Liver (tissue), 8 donors: ENCODE measurements at regions not wholly inside any gene's neighbourhood (a gene's known extent, or its start where the extent isn't known, plus 50 kb on each side); places are given as distances from the start of the nearest gene placed in this dataset.
"Not testable (repeated sequence)": the region's sequence is repeated elsewhere in the genome, so short reads cannot be mapped to it uniquely, and the experiment has no call there.

Source experiments
- DNase-seq: peaks from one replicate; pipeline ENCODE4 v3.0.0-alpha.2; 2017; ENCODE audit warnings: low spot score
- H3K27ac ChIP-seq, 2 donors: one replicate each; pipeline ENCODE4 v1.7.0; 2013; ENCODE audit warnings: inconsistent platforms in 2 of 2, low read length in 2 of 2, control low read depth in 1 of 2, low read depth in 1 of 2, mild to moderate bottlenecking in 1 of 2
- H3K27me3 ChIP-seq, 4 donors: one replicate each; pipeline versions ENCODE4 v1.6.1 to v1.7.0; 2013; ENCODE audit warnings: low read length in 3 of 4, inconsistent platforms in 1 of 4, mild to moderate bottlenecking in 1 of 4, moderate library complexity in 1 of 4; ENCODE audit not compliant: control insufficient read depth in 4 of 4, insufficient read depth in 4 of 4
- H3K36me3 ChIP-seq, 4 donors: one replicate each; pipeline versions ENCODE4 v1.6.1 to v1.7.0; 2013; ENCODE audit warnings: low read length in 3 of 4, mild to moderate bottlenecking in 3 of 4, low read depth in 1 of 4, moderate library complexity in 1 of 4; ENCODE audit not compliant: control insufficient read depth in 4 of 4, insufficient read depth in 3 of 4
- H3K4me1 ChIP-seq, 4 donors: one replicate each; pipeline versions ENCODE4 v1.6.1 to v1.7.0; 2013; ENCODE audit warnings: low read length in 3 of 4, mild to moderate bottlenecking in 3 of 4, moderate library complexity in 1 of 4; ENCODE audit not compliant: control insufficient read depth in 4 of 4, insufficient read depth in 4 of 4
- H3K4me3 ChIP-seq, 3 donors: one replicate each; pipeline versions ENCODE4 v1.6.1 to v1.7.0; 2013; ENCODE audit warnings: low read length in 3 of 3, control low read depth in 1 of 3, low read depth in 1 of 3, mild to moderate bottlenecking in 1 of 3
- H3K9ac ChIP-seq, 2 donors: one replicate each; pipeline ENCODE4 v1.7.0; 2013; ENCODE audit warnings: low read length in 2 of 2, mild to moderate bottlenecking in 2 of 2, moderate library complexity in 2 of 2, control low read depth in 1 of 2, low read depth in 1 of 2
- H3K9me3 ChIP-seq, 4 donors: one replicate each; pipeline versions ENCODE4 v1.6.1 to v1.7.0; 2013; ENCODE audit warnings: low read length in 3 of 4; ENCODE audit not compliant: control insufficient read depth in 4 of 4
- CTCF ChIP-seq: fragments of 150-350 bp; IDR thresholded peaks from 2 replicates; pipeline ENCODE4 v1.5.1; 2017; ENCODE audit warnings: improper control_type of control experiment, low read depth, low read length; ENCODE audit not compliant: missing input control
- EGR1 ChIP-seq, 2 donors: IDR thresholded peaks; 2 replicates each; pipeline ENCODE4 v1.6.1; 2016 to 2018; ENCODE audit warnings: antibody characterized with exemption in 2 of 2, low read depth in 2 of 2
- HNF4G ChIP-seq: IDR thresholded peaks from 2 replicates; pipeline ENCODE4 v1.6.1; 2016; ENCODE audit warnings: antibody characterized with exemption
- NR2F2 ChIP-seq: IDR thresholded peaks from 2 replicates; pipeline ENCODE4 v1.6.1; 2016; ENCODE audit warnings: antibody characterized with exemption
- RAD21 ChIP-seq, 2 donors: IDR thresholded peaks; 2 replicates each; pipeline ENCODE4 v1.6.1; 2016; ENCODE audit warnings: antibody characterized with exemption in 2 of 2, mild to moderate bottlenecking in 2 of 2
- REST ChIP-seq: IDR thresholded peaks from 2 replicates; pipeline ENCODE4 v1.6.1; 2016; ENCODE audit warnings: antibody characterized with exemption, mild to moderate bottlenecking
- RXRA ChIP-seq, 2 donors: IDR thresholded peaks; 2 replicates each; pipeline ENCODE4 v1.6.1; 2017 to 2018; ENCODE audit warnings: antibody characterized with exemption in 2 of 2, mild to moderate bottlenecking in 1 of 2
- SP1 ChIP-seq: IDR thresholded peaks from 2 replicates; pipeline ENCODE4 v1.6.1; 2018; ENCODE audit warnings: antibody characterized with exemption, mild to moderate bottlenecking
- TAF1 ChIP-seq: conservative IDR thresholded peaks from 2 replicates; pipeline ENCODE4 v1.6.1; 2016; ENCODE audit warnings: antibody characterized with exemption, mild to moderate bottlenecking
- WGBS: extraction: QIAGEN DNeasy Blood & Tissue Kit; methylation state at CpG from one replicate; pipeline ENCODE4 v1.1.7; 2013; 5-methylcytosine and 5-hydroxymethylcytosine counted together
- TF ChIP-seq, protein P1 (sequence below): IDR thresholded peaks from 2 replicates; pipeline ENCODE4 v1.6.1; 2016; ENCODE audit warnings: antibody characterized with exemption
- TF ChIP-seq, protein P2 (sequence below): IDR thresholded peaks from 2 replicates; pipeline ENCODE4 v1.6.1; 2016; ENCODE audit warnings: antibody characterized with exemption
- TF ChIP-seq, protein P3 (sequence below): IDR thresholded peaks from 2 replicates; pipeline ENCODE4 v1.6.1; 2016; ENCODE audit warnings: antibody characterized with exemption
- donor health status: healthy.
- donor health status: healthy.
- donor health status: healthy.
- donor health status: healthy.
- donor health status: healthy.

DNA sequence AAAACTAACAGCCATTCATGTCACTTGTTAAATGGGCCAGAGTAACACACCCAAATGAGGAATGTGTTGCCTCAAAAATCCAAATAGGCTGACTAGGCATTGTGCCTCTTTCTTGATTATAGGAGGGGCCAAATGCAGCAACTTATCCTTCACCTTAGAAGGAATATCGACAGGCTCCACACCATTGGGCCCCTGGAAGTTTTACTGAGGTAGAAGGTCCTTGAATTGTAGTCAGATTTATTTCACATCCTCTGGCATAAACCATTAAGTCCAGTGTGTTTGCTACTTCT, 85.2 kb upstream of the CYRIA start:
- not testable (repeated sequence) for H3K36me3 ChIP-seq, H3K27me3 ChIP-seq, H3K4me3 ChIP-seq, H3K9ac ChIP-seq, H3K27ac ChIP-seq, DNase-seq, H3K4me1 ChIP-seq, H3K9me3 ChIP-seq
- 94% methylated on average over 1 of the region's 1 CpG for WGBS

DNA sequence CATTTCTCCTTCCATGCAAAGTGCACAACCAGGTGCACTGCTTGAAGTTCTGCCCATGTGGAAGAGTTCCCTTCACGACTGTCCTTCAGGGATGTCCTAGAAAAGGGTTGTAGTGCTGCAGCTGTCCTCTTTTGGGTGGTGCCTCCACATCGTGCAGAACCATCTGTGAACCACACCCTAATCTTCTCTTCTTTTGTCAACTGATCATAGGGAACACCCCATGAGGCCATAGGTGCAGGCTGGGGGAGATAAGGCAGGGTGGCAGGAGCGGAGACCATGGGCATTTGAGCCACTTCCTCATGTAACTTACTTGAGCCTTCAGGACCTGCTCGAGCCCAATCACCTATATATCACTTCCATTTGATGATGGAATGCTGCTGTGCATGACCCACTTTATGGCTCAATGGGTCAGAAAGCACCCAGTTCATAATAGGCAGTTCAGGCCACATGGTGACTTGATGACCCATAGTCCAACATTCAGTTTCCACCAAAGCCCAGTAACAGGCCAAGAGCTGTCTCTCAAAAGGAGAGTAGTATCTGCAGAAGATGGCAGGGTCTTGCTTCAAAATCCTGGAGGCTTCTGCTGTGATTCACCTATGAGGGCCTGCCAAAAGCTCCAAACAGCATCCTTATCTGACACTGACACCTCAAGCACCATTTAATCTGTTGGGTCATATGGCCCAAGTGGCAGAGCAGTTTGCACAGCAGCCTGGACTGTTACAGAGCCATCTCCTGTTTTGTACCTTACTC, 84.7 kb upstream of the CYRIA start:
- Histone ChIP-seq H3K27me3 (no peaks in the 10 kb centered on the region), H3K4me3 (no peak overlapping the region), H3K36me3 (no peaks in the 10 kb centered on the region), H3K9ac (no peak overlapping the region), H3K27ac (no peak overlapping the region), H3K4me1 (no peaks in the 10 kb centered on the region), H3K9me3 (no peaks in the 10 kb centered on the region)
- TF ChIP-seq, protein P1, sequence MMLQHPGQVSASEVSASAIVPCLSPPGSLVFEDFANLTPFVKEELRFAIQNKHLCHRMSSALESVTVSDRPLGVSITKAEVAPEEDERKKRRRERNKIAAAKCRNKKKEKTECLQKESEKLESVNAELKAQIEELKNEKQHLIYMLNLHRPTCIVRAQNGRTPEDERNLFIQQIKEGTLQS: no peak
- WGBS: 94% methylated on average over 4 of the region's 4 CpGs
- peak; percentile 49 for DNase-seq

- H3K4me3 ChIP-seq, H3K27ac ChIP-seq, DNase-seq, H3K36me3 ChIP-seq, H3K4me1 ChIP-seq, H3K9me3 ChIP-seq, H3K27me3 ChIP-seq, H3K9ac ChIP-seq: not testable (repeated sequence)
- WGBS: 84% methylated on average over 1 of the region's 1 CpG
These were observed 83.1 kb upstream of the CYRIA start for GRCh38 chr2:16748511-16749266.

DNA sequence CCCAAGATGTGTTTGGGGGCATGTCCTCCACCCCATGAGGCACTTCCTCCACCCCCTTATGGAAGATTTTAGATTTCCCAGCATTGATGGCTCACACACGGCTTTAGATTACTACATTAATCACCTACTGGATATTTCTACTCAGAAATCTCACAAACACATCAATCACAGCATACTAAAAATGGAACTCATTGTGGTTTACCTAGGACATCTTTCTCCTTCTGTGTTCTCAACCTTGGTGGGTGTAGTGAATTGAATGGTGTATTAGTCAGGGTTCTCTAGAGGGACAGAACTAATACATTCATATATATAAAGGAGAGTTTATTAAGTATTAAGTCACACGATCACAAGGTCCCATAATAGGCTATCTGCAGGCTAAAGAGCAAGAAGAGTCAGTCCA, 82.1 kb upstream of the CYRIA start:
- no peak overlapping the region for H3K9ac ChIP-seq
- no peak overlapping the region for H3K27ac ChIP-seq
- H3K4me1 ChIP-seq: no peaks in the 10 kb centered on the region
- no peaks in the 10 kb centered on the region for H3K27me3 ChIP-seq
- 89% methylated on average over 2 of the region's 2 CpGs for WGBS
- no peak for DNase-seq
- no peak for TF ChIP-seq TAF1
- no peak for TF ChIP-seq EGR1 (IDR thresholded peaks at IDR 0.05; ENCODE audit: low read depth in 2 of 2)
- TF ChIP-seq, protein P2, sequence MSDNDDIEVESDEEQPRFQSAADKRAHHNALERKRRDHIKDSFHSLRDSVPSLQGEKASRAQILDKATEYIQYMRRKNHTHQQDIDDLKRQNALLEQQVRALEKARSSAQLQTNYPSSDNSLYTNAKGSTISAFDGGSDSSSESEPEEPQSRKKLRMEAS: no peak
- TF ChIP-seq, protein P1: no peak
- TF ChIP-seq, protein P3, sequence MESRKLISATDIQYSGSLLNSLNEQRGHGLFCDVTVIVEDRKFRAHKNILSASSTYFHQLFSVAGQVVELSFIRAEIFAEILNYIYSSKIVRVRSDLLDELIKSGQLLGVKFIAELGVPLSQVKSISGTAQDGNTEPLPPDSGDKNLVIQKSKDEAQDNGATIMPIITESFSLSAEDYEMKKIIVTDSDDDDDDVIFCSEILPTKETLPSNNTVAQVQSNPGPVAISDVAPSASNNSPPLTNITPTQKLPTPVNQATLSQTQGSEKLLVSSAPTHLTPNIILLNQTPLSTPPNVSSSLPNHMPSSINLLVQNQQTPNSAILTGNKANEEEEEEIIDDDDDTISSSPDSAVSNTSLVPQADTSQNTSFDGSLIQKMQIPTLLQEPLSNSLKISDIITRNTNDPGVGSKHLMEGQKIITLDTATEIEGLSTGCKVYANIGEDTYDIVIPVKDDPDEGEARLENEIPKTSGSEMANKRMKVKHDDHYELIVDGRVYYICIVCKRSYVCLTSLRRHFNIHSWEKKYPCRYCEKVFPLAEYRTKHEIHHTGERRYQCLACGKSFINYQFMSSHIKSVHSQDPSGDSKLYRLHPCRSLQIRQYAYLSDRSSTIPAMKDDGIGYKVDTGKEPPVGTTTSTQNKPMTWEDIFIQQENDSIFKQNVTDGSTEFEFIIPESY: no peak
- TF ChIP-seq RAD21 (IDR thresholded peaks at IDR 0.05): no peak
- TF ChIP-seq SP1: no peak
- TF ChIP-seq HNF4G: no peak
- no peak for TF ChIP-seq CTCF
- TF ChIP-seq NR2F2: no peak
- TF ChIP-seq REST: no peak
- no peak for TF ChIP-seq RXRA (IDR thresholded peaks at IDR 0.05)
- H3K4me3 ChIP-seq: no peak overlapping the region
- H3K9me3 ChIP-seq: no peaks in the 10 kb centered on the region
- H3K36me3 ChIP-seq: no peaks in the 10 kb centered on the region
